GM20000 (cell line): ENCODE measurements at regions not wholly inside any gene's neighbourhood (a gene's known extent, or its start where the extent isn't known, plus 50 kb on each side); places are given as distances from the start of the nearest gene placed in this dataset.

Source experiments
- DNase-seq: peaks from one replicate; pipeline ENCODE4 v3.0.0; 2012; ENCODE audit warnings: low spot score
- TF ChIP-seq, protein P1 (sequence below): IDR thresholded peaks from 2 replicates; pipeline ENCODE4 v1.5.1; 2012; ENCODE audit warnings: mild to moderate bottlenecking, control low read depth; ENCODE audit errors: extremely low read depth, missing control alignments

DNA sequence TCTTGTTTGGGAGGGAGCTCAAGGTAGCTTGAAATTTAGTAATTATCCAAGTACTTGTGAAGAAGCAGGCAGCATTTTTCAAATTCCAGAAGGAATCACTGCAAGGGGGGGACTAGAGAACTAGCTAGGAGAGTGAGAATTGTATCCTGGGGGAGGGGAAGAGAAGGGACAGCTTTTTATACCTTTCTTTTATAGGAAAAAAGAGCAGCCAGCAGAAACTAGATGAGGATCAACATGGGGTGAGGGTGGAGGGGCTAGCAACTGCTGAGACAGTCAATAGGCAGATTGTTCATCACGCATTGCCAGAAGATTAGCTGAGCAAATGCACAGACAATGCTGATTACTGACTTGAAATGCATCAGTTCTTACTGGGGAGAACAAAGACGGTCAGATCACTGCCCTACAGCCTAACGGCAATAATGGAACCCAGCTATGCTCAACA lies 514.3 kb upstream of the CITED2 start:
- TF ChIP-seq, protein P1, sequence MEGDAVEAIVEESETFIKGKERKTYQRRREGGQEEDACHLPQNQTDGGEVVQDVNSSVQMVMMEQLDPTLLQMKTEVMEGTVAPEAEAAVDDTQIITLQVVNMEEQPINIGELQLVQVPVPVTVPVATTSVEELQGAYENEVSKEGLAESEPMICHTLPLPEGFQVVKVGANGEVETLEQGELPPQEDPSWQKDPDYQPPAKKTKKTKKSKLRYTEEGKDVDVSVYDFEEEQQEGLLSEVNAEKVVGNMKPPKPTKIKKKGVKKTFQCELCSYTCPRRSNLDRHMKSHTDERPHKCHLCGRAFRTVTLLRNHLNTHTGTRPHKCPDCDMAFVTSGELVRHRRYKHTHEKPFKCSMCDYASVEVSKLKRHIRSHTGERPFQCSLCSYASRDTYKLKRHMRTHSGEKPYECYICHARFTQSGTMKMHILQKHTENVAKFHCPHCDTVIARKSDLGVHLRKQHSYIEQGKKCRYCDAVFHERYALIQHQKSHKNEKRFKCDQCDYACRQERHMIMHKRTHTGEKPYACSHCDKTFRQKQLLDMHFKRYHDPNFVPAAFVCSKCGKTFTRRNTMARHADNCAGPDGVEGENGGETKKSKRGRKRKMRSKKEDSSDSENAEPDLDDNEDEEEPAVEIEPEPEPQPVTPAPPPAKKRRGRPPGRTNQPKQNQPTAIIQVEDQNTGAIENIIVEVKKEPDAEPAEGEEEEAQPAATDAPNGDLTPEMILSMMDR: no peak
- DNase-seq: no peak

DNA sequence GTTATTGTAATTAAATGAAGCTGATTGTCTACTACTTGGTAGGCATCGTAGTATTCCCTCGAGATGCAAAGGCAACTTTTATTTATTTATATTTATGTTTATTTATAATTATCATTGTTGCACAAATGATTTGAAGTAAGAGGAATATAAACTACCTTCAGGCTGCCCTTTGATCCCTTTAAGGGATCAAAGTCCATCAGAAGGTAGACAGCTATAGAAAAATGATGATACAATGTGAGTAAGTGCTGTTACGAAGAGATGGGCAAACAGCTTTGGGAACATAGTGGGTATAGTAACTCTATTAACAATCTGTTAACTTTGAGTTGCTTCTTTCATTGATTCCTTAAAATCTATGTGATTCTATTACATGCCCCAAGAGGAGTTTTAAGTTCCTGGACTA lies 512.8 kb upstream of the CITED2 start:
- TF ChIP-seq, protein P1: no peak

DNA sequence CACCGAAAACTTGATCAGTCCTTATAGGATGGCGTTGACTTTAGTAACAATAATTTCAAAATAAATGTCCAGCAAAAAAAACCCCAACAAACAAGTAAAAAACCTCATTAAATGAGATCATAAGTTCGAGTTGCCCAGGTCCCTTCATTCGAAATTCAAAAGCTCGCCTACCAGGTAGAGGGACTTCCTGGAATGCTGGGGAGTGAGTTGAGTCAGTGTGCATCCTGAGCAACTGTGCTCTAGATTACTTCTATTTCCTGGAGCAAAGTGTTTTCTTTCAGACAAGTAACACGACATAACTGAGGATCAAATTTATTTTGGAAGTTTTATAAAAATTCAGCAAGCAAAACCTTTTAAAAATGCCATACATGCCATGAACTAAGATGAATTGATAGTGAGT lies 511.9 kb upstream of the CITED2 start:
- TF ChIP-seq, protein P1: no peak
- no peak for DNase-seq

More for the DNA sequence above, 512.8 kb upstream of the CITED2 start:
- no peak for DNase-seq

DNA sequence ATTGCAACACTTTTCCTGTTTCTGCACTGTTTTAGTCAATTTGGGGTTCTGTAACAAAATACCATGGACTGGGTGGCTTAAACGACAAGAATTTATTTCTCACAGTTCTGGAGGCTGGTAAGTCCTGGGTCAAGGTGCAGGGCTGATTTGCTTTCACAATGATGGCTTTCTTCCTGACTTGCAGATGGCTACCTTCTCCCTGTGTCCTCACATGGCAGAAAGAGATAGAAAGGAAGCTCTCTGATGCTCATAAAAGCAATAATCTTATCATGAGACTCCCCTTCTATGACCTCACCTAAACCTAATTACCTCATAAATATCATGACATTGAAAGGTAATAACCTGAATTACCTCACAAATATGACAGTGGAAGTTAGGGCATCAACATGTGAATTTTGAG lies 511.5 kb upstream of the CITED2 start:
- TF ChIP-seq, protein P1: no peak
- DNase-seq: no peak

DNA sequence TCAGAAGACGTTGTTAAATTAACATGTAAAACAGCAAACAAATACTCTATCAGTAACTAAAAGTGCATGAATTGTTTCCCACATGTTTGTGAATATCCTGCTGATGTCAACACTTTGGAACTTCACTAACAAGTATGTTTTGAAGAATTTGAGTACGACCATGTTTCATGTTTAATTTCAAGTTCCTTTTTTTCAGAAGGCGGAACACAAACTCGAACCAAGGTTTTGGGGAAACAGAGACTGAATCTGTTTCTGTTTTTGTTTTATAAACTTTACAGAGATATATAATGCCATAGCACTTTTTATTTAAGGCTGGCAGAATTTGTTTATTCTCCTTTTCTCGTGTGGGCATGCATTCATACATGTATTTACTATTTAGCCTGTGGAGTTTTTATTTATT lies 509.3 kb upstream of the CITED2 start:
- TF ChIP-seq, protein P1: no peak
- DNase-seq: no peak

DNA sequence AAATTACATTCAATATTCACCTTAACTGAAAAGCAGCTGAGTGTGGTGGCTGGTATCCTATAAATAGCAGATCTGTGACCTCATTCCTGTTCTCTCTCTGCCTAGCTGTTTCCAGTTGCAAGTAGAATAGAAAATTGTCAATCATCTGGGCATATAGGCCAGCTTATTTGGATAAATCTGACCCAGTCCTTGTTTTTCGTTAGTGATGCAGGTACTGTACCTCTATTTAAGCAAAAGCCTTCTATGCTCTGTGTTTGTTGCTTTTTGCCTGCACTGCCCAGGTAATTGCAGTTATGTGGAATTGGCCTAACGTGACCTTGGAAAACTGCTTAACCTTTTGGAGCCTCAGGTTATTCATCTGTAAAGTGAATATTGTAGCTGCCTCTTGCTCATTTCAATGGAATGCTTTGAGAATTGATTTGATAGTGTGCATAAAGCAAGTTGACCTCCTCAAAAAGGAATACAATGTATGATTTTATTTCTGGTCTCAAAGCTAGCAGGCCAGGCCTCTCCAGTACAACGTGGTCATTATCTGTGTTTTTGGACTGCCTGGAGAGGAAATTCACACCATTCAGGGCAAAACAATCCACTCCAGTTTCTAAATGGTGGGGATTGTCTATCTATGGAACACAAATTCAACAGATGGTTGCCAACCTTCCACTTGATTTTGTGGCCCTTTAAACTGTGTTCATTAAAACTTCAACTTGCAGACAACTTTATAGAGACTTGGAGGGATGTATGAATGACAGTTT lies 508.7 kb upstream of the CITED2 start:
- DNase-seq: no peak
- TF ChIP-seq, protein P1: no peak

DNA sequence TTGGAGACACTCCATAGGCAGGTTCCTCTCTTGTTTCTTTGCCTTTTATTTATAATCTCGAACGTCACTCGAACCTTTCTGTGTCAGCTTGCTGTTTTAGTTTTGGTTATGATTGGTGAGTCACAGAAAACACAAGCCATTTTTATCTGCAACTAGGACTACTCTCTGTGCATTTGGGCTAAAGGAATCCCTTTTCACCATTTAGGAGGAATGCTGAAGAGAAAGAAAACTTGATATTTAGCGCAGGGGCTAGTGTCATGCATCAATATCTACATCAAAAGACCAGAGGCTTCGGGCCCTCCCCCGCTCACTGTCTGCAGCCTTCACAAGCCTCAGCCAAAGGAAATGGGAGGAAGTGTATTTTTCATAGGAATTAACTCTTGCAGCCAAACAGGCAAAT lies 507.8 kb upstream of the CITED2 start:
- TF ChIP-seq, protein P1: no peak
- no peak for DNase-seq
